Adrenal gland (tissue), 9 donors: ENCODE measurements at regions not wholly inside any gene's neighbourhood (a gene's known extent, or its start where the extent isn't known, plus 50 kb on each side); places are given as distances from the start of the nearest gene placed in this dataset.

Source experiments
- DNase-seq, 7 donors: peaks; one replicate each; pipeline ENCODE4 v3.0.0-alpha.2; 2019 to 2020
- H3K27ac ChIP-seq, 5 donors: fragments of 200-600 bp; sonication (generic) in 4 of 5; 1 replicate in 3 of 5; 2 replicates in 2 of 5; pipeline versions ENCODE4 v1.5.1 to v1.8.0; 2016 to 2020; ENCODE audit warnings: mild to moderate bottlenecking in 1 of 5
- H3K27me3 ChIP-seq: fragments of 200-600 bp; 2 replicates; pipeline ENCODE4 v1.8.0; 2021
- H3K36me3 ChIP-seq, 2 donors: fragments of 200-600 bp; replicated peaks in 1 of 2; 1 replicate in 1 of 2; 2 replicates in 1 of 2; pipeline versions ENCODE4 v1.5.1 to v1.8.0; 2018 to 2022
- H3K4me1 ChIP-seq, 2 donors: fragments of 200-600 bp; replicated peaks in 1 of 2; 1 replicate in 1 of 2; 2 replicates in 1 of 2; pipeline versions ENCODE4 v1.5.1 to v1.8.0; 2018 to 2021
- H3K4me3 ChIP-seq, 4 donors: fragments of 200-600 bp; sonication (generic) in 3 of 4; one replicate each; pipeline ENCODE4 v1.5.1; 2016 to 2018
- H3K9me3 ChIP-seq, 3 donors: fragments of 200-600 bp; sonication (generic) in 1 of 3; replicated peaks in 1 of 3; 1 replicate in 2 of 3; 2 replicates in 1 of 3; pipeline versions ENCODE4 v1.5.1 to v1.8.0; 2016 to 2021
- POLR2A ChIP-seq, 2 donors: fragments of 450-650 bp; IDR thresholded peaks; one replicate each; pipeline ENCODE4 v1.6.1; 2017; ENCODE audit warnings: antibody characterized with exemption in 2 of 2, mild to moderate bottlenecking in 2 of 2, moderate library complexity in 1 of 2
- WGBS, 4 donors: extraction: QIAGEN DNeasy Blood & Tissue Kit in 2 of 4; methylation state at CpG; one replicate each; pipeline versions ENCODE4 v1.1.5 to v1.1.7; 2013 to 2017; 5-methylcytosine and 5-hydroxymethylcytosine counted together
- intact Hi-C, 2 donors: fragments of 100-400 bp; cut with DNase I; formaldehyde crosslinking; loops; one replicate each; pipeline versions ENCODE4 v1.14.1 to v1.15.0; 2022 to 2023
- TF ChIP-seq, protein P1 (sequence below), 6 experiments: fragments of 450-650 bp in 4 of 6; fragments of 200-600 bp in 2 of 6; sonication (generic) in 1 of 6; IDR thresholded peaks; 1 replicate in 5 of 6; 2 replicates in 1 of 6; pipeline versions ENCODE4 v1.5.1 to v1.8.0; 2016 to 2021; ENCODE audit warnings: antibody characterized with exemption in 6 of 6, mild to moderate bottlenecking in 2 of 6, moderate library complexity in 1 of 6
- donor health status: healthy with polysubstance abuse.
- donor health status: Bipolar disorder and iron deficiency.
- donor health status: DM: yes; HTN: yes; CAD: no.
- donor health status: DM: no; HTN: no; CAD: no.
- donor health status: DM: no; HTN: no; CAD: no.

DNA sequence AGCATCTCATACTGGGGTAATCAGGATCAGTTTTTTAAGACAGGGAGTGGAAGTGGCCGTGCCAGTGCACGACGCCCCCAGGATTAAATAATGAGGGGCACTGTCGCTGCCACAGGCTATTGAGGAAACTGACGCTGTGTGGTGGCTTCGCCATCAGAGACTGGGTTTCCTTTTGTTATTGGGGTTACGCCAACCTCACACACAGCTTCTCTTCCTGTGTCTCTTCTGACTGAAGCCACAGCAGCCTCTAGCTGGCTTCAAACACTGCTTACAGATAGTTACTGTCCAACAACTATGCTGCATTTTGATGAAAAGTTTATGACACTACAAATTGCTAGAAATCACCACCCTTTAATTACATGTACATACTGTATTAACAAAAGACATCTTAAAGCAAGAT lies 521.9 kb upstream of the SALL3 start:
- Histone ChIP-seq H3K4me3 (no peak overlapping the region), H3K4me1 (no peaks in the 10 kb centered on the region), H3K36me3 (no peaks in the 10 kb centered on the region), H3K27ac (no peak overlapping the region), H3K9me3 (no peaks in the 10 kb centered on the region), H3K27me3 (no peaks in the 10 kb centered on the region)
- TF ChIP-seq, protein P1, sequence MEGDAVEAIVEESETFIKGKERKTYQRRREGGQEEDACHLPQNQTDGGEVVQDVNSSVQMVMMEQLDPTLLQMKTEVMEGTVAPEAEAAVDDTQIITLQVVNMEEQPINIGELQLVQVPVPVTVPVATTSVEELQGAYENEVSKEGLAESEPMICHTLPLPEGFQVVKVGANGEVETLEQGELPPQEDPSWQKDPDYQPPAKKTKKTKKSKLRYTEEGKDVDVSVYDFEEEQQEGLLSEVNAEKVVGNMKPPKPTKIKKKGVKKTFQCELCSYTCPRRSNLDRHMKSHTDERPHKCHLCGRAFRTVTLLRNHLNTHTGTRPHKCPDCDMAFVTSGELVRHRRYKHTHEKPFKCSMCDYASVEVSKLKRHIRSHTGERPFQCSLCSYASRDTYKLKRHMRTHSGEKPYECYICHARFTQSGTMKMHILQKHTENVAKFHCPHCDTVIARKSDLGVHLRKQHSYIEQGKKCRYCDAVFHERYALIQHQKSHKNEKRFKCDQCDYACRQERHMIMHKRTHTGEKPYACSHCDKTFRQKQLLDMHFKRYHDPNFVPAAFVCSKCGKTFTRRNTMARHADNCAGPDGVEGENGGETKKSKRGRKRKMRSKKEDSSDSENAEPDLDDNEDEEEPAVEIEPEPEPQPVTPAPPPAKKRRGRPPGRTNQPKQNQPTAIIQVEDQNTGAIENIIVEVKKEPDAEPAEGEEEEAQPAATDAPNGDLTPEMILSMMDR (IDR thresholded peaks at IDR 0.05), result no peak
- no peak for TF ChIP-seq POLR2A (IDR thresholded peaks at IDR 0.05)
- intact Hi-C loops, result no loop called here
- 77 to 84% (median 81%) methylated on average over 7 of the region's 7 CpGs for WGBS, 4 donors
- no peak for DNase-seq

DNA sequence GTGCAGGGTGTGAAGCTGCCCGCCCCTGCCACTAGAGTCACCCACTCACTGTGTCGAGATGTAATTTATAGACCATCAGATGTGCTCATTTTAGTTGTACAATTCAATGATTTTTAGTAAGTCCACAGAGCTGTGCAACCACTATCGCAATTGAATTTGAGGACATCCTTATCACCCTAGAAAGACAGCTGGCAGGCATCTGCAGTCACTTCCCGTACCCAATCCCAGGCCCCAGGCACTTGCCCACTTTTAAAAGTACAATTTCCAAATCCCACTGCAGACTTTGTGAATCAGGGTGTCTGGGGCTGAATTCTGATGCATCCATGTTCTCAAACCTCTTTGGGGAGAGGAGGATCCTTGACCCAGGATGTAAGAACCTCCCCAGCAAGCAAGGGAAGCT lies 521.3 kb upstream of the SALL3 start:
- DNase-seq, result no peak
- WGBS, 4 donors, result 65 to 83% (median 79%) methylated on average over 3 to 4 of the region's 4 CpGs
- H3K4me1 ChIP-seq, result no peaks in the 10 kb centered on the region
- H3K36me3 ChIP-seq, result no peaks in the 10 kb centered on the region
- H3K4me3 ChIP-seq, result no peak overlapping the region
- H3K9me3 ChIP-seq, result no peaks in the 10 kb centered on the region
- intact Hi-C loops, result no loop called here
- no peaks in the 10 kb centered on the region for H3K27me3 ChIP-seq
- no peak overlapping the region for H3K27ac ChIP-seq
- TF ChIP-seq POLR2A (IDR thresholded peaks at IDR 0.05), result no peak
- TF ChIP-seq, protein P1 (IDR thresholded peaks at IDR 0.05), result no peak

DNA sequence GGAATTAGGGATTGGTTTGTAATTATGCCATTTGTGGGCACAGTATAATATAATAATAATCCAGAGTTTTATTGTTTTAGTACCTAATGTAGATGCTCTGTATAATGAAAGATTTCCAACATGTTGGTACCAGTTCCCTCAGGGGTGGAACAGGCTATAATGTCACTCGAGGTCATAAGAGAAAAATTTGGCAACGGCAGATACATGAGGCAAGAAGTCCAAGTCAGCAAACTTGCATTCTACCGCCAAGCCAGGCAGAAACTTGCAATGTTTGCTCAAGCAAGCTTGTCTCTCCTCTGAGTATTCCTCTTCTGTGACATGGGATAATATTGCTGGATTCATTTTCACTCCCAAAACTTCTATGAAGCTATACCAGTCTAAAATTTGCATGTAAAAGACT lies 520.0 kb upstream of the SALL3 start:
- no peaks in the 10 kb centered on the region for H3K4me1 ChIP-seq
- no peak for TF ChIP-seq POLR2A (IDR thresholded peaks at IDR 0.05)
- TF ChIP-seq, protein P1 (IDR thresholded peaks at IDR 0.05), result no peak
- no peak overlapping the region for H3K4me3 ChIP-seq
- intact Hi-C loops, result no loop called here
- H3K36me3 ChIP-seq, result no peaks in the 10 kb centered on the region
- no peak overlapping the region for H3K27ac ChIP-seq
- WGBS, 4 donors, result 51 to 66% (median 61%) methylated on average over 3 of the region's 3 CpGs
- H3K9me3 ChIP-seq, result peaks cover 0 to 1% (median 0%) of the 10 kb centered on the region in 3 donors
- no peaks in the 10 kb centered on the region for H3K27me3 ChIP-seq
- DNase-seq, result no peak

DNA sequence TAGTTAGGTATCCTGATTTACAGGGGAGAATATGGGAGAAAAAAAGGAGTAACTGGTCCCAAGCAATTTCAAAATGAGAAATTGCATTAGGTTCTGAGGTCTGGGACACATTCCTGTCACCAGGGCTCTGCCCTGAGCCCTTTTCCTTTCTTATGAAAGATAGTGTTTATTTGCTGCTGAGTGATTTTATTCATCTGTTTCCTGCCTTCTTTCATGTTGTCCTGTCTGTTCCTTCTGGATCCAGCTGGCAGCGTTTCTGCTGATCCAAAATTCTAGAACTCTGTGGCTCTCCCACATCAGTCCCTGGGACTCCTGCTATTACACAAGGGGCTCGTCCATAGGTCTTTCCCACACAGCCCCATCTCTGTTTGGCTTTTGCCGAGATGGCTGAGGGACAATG lies 519.1 kb upstream of the SALL3 start:
- Histone ChIP-seq H3K4me1 (no peaks in the 10 kb centered on the region), H3K9me3 (peaks cover 0 to 10% (median 0%) of the 10 kb centered on the region in 3 donors), H3K27ac (no peak overlapping the region), H3K36me3 (no peaks in the 10 kb centered on the region), H3K4me3 (no peak overlapping the region), H3K27me3 (no peaks in the 10 kb centered on the region)
- WGBS, 4 donors, result 55 to 64% (median 59%) methylated on average over 3 of the region's 3 CpGs
- DNase-seq, result no peak
- intact Hi-C loops, result no loop called here
- TF ChIP-seq, protein P1 (IDR thresholded peaks at IDR 0.05), result no peak
- no peak for TF ChIP-seq POLR2A (IDR thresholded peaks at IDR 0.05)
